ENCODE measurements at regions not wholly inside any gene's neighbourhood (a gene's known extent, or its start where the extent isn't known, plus 50 kb on each side); places are given as distances from the start of the nearest gene placed in this dataset.

GRCh38 chr3:124295362-124295761 lies 303.4 kb upstream of the ROPN1 start:
- no peak for TF ChIP-seq CTCF (IDR thresholded peaks at IDR 0.05; ENCODE audit: low read length)
- TF ChIP-seq EZH2 (optimal IDR thresholded peaks at IDR 0.05; ENCODE audit: low read depth, low read length), result no peak
